K562 (cell line): ENCODE measurements at regions not wholly inside any gene's neighbourhood (a gene's known extent, or its start where the extent isn't known, plus 50 kb on each side); places are given as distances from the start of the nearest gene placed in this dataset.

Experiments
- ATAC-seq: fragments of 200-7000 bp; cut with Tn5 transposase; 3 replicates; pipeline ENCODE4 v1.9.1; 2020; ENCODE audit warnings: moderate library complexity
- BruUV-seq: library from RNA; stranded (reverse); fragments of 400-500 nt; replicated peaks from 2 replicates; lab custom pipeline; 2021; lab: Mats Ljungman, UMichigan
- CTCF ChIA-PET: fragments of 300-600 bp; formaldehyde crosslinking; extraction: SDS; loops from one replicate; lab custom pipeline; 2021; ENCODE audit warnings: low intra/inter-chr PET ratio; lab: Yijun Ruan, JAX
- POLR2A ChIA-PET: fragments of 300-600, 350-650 bp; sonication (Branson Sonifier 250); formaldehyde crosslinking; extraction: SDS; loops from one replicate; lab custom pipeline; 2021; ENCODE audit warnings: antibody characterized with exemption, inconsistent platforms; lab: Yijun Ruan, JAX
- DNase-seq, 4 experiments: peaks; one replicate each; pipeline versions ENCODE4 v3.0.0 to v3.0.0-alpha.2; 2011 to 2018; ENCODE audit warnings: low spot score in 3 of 4, mixed read lengths in 3 of 4; ENCODE audit errors: extremely low read depth in 1 of 4
- FAIRE-seq: peaks from 2 replicates; lab custom pipeline; 2011; peaks lifted over from hg19 to GRCh38; lab: Jason Lieb, UNC
- H2AFZ ChIP-seq: 2 replicates; pipeline ENCODE4 v1.6.0; 2011; ENCODE audit warnings: low read depth, low read length, control low read depth, inconsistent platforms
- H3K27ac ChIP-seq: fragments of 200-600 bp; 3 replicates; pipeline ENCODE4 v1.8.0; 2011; ENCODE audit warnings: low read depth, mild to moderate bottlenecking, control low read depth, inconsistent platforms, low read length, moderate library complexity, mixed read lengths; ENCODE audit errors: extremely low read depth
- H3K27me3 ChIP-seq, 2 experiments: fragments of 300-600 bp in 1 of 2; 2 replicates in 1 of 2; 3 replicates in 1 of 2; pipeline versions ENCODE4 v1.6.0 to v1.8.0; 2011; ENCODE audit warnings: inconsistent platforms in 2 of 2, low read length in 2 of 2, mild to moderate bottlenecking in 1 of 2, mixed read lengths in 1 of 2, moderate library complexity in 1 of 2; ENCODE audit not compliant: control insufficient read depth in 2 of 2, insufficient read depth in 2 of 2
- H3K36me3 ChIP-seq: fragments of 300-600 bp; 3 replicates; pipeline ENCODE4 v1.8.0; 2011; ENCODE audit warnings: mild to moderate bottlenecking, low read length, inconsistent platforms; ENCODE audit not compliant: control insufficient read depth, insufficient read depth
- H3K4me1 ChIP-seq, 2 experiments: fragments of 200-600 bp in 1 of 2; replicated peaks in 1 of 2; 2 replicates in 1 of 2; 3 replicates in 1 of 2; pipeline versions ENCODE4 v1.5.1 to v1.8.0; 2011; ENCODE audit warnings: inconsistent platforms in 2 of 2, low read length in 2 of 2, mild to moderate bottlenecking in 1 of 2, mixed read lengths in 1 of 2, moderate library complexity in 1 of 2; ENCODE audit not compliant: control insufficient read depth in 2 of 2, insufficient read depth in 2 of 2
- H3K4me2 ChIP-seq: 2 replicates; pipeline ENCODE4 v1.6.1; 2011; ENCODE audit warnings: low read length, control low read depth, inconsistent platforms, mixed read lengths; ENCODE audit not compliant: insufficient read depth
- H3K4me3 ChIP-seq: fragments of 200-600 bp; sonication (generic), shearing (Covaris generic); 2 replicates; pipeline ENCODE4 v1.5.1; 2016; ENCODE audit warnings: control low read depth, inconsistent platforms
- H3K79me2 ChIP-seq: fragments of 200-600 bp; 3 replicates; pipeline ENCODE4 v1.8.0; 2011; ENCODE audit warnings: low read length, inconsistent platforms; ENCODE audit not compliant: control insufficient read depth, insufficient read depth
- H3K9ac ChIP-seq, 2 experiments: 2 replicates each; pipeline versions ENCODE4 v1.6.0 to v1.6.1; 2011; ENCODE audit warnings: low read depth in 2 of 2, low read length in 2 of 2, control low read depth in 1 of 2, inconsistent platforms in 1 of 2, mild to moderate bottlenecking in 1 of 2, mixed read lengths in 1 of 2; ENCODE audit not compliant: insufficient read depth in 1 of 2
- H3K9me1 ChIP-seq: one replicate; pipeline ENCODE4 v1.6.0; 2011; ENCODE audit warnings: inconsistent platforms, mild to moderate bottlenecking, low read length, moderate library complexity; ENCODE audit not compliant: control insufficient read depth, insufficient read depth
- H3K9me3 ChIP-seq: replicated peaks from 2 replicates; pipeline ENCODE4 v1.5.1; 2011; ENCODE audit warnings: low read depth, low read length, inconsistent platforms; ENCODE audit not compliant: control insufficient read depth, insufficient read depth
- H4K20me1 ChIP-seq: replicated peaks from 2 replicates; pipeline ENCODE4 v1.6.1; 2011; ENCODE audit warnings: low read length, inconsistent platforms, mixed read lengths; ENCODE audit not compliant: control insufficient read depth, insufficient read depth
- CCNT2 ChIP-seq: IDR thresholded peaks from 2 replicates; pipeline ENCODE4 v1.6.1; 2011; ENCODE audit warnings: borderline replicate concordance, low read depth, mild to moderate bottlenecking, moderate library complexity, mixed read lengths, low read length; ENCODE audit not compliant: insufficient read length; ENCODE audit errors: extremely low read depth
- E2F4 ChIP-seq: sonication (generic); formaldehyde crosslinking; IDR thresholded peaks from 2 replicates; pipeline ENCODE4 v1.8.0; 2022; ENCODE audit warnings: mild to moderate bottlenecking, low read depth, missing genetic modification reagents
- HEY1 ChIP-seq: fragments of 250-450 bp; sonication (Bioruptor Pico); IDR thresholded peaks from 2 replicates; pipeline ENCODE4 v1.5.0; 2020; ENCODE audit warnings: mild to moderate bottlenecking, moderate library complexity, borderline replicate concordance
- KHSRP ChIP-seq: fragments of 450-650 bp; IDR thresholded peaks from 2 replicates; pipeline ENCODE4 v1.6.1; 2017
- whole genome bisulfite sequencing: fragments of 100-300 bp; shearing (Covaris generic); methylation state at CpG from one replicate; pipeline ENCODE4 v1.1.6; 2016; ENCODE audit warnings: low coverage, mixed read lengths; ENCODE audit not compliant: insufficient coverage; ENCODE audit errors: missing lambda C conversion rate; 5-methylcytosine and 5-hydroxymethylcytosine counted together
- in situ Hi-C: fragments of 300-500 bp; cut with MboI; formaldehyde crosslinking; loops from 4 replicates; pipeline ENCODE4 v1.15.0; 2018; ENCODE audit warnings: inconsistent platforms, mixed read lengths
- intact Hi-C: fragments of 100-400 bp; cut with micrococcal nuclease; formaldehyde crosslinking; loops from 2 replicates; pipeline ENCODE4 v1.14.2; 2022
- TF ChIP-seq, protein P1 (sequence below): fragments of 450-650 bp; IDR thresholded peaks from 2 replicates; pipeline ENCODE4 v1.6.1; 2014; ENCODE audit warnings: low read depth, mild to moderate bottlenecking, moderate library complexity, borderline replicate concordance

DNA sequence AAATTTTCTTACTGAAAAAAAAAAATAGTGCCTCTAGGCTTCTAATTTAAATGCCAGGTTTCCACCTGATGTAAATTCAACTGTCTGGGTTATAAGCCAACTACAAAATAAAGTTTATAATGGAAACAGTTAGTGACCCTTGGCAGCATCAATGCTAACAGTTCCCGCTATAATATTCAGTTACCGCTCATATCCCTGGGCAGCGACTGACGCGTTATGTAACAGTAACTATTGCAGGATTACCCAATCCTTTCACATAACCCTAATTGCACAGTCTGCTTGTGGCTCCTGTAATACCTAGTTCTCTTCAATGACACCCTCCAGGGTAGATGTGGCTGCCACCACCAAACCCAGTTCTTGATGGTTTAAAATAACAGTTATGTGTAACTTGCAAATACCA is 208.6 kb downstream of the MOXD1 start:
- FAIRE-seq (no peak), DNase-seq (no peak), ATAC-seq (no peak)
- no peaks in the 10 kb centered on the region for H3K4me1 ChIP-seq
- TF ChIP-seq KHSRP (no peak), E2F4 (CRISPR knock-in tag) (no peak), HEY1 (CRISPR knock-in tag) (no peak), CCNT2 (no peak)
- TF ChIP-seq, protein P1, sequence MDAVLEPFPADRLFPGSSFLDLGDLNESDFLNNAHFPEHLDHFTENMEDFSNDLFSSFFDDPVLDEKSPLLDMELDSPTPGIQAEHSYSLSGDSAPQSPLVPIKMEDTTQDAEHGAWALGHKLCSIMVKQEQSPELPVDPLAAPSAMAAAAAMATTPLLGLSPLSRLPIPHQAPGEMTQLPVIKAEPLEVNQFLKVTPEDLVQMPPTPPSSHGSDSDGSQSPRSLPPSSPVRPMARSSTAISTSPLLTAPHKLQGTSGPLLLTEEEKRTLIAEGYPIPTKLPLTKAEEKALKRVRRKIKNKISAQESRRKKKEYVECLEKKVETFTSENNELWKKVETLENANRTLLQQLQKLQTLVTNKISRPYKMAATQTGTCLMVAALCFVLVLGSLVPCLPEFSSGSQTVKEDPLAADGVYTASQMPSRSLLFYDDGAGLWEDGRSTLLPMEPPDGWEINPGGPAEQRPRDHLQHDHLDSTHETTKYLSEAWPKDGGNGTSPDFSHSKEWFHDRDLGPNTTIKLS, result no peak
- no peaks in the 10 kb centered on the region; the same call in 1 of the 2 replicates for H3K9me3 ChIP-seq
- no peak overlapping the region for H3K4me3 ChIP-seq
- no peaks in the 10 kb centered on the region for H3K27me3 ChIP-seq
- no peak overlapping the region for H2AFZ ChIP-seq
- BruUV-seq, result no TSS peak
- no peaks in the 10 kb centered on the region for H3K36me3 ChIP-seq
- no peaks in the 10 kb centered on the region for H4K20me1 ChIP-seq
- in situ Hi-C loops (no loop called here), intact Hi-C loops (no loop called here)
- ChIA-PET CTCF (no interaction called here), POLR2A (no interaction called here)
- no peaks in the 10 kb centered on the region for H3K79me2 ChIP-seq
- H3K4me2 ChIP-seq, result no peak overlapping the region
- H3K9me1 ChIP-seq, result no peaks in the 10 kb centered on the region
- H3K27ac ChIP-seq, result no peak overlapping the region
- H3K9ac ChIP-seq, result no peak overlapping the region
- 4% methylated on average over 5 of the region's 5 CpGs for WGBS
